GM12873 (cell line): ENCODE measurements at regions not wholly inside any gene's neighbourhood (a gene's known extent, or its start where the extent isn't known, plus 50 kb on each side); places are given as distances from the start of the nearest gene placed in this dataset.
A peak's percentile ranks its signal among the peaks of the same experiment; 100 is the strongest.

ENCODE experiments used
- TF ChIP-seq, protein P1 (sequence below): IDR thresholded peaks from 2 replicates; pipeline ENCODE4 v1.5.1; 2012; ENCODE audit warnings: low read depth, mild to moderate bottlenecking, moderate library complexity, low read length, control low read depth; ENCODE audit not compliant: insufficient read depth; ENCODE audit errors: missing control alignments

GRCh38 chr10:84766923-84767322, 438.5 kb downstream of the CCSER2 start:
- TF ChIP-seq, protein P1, sequence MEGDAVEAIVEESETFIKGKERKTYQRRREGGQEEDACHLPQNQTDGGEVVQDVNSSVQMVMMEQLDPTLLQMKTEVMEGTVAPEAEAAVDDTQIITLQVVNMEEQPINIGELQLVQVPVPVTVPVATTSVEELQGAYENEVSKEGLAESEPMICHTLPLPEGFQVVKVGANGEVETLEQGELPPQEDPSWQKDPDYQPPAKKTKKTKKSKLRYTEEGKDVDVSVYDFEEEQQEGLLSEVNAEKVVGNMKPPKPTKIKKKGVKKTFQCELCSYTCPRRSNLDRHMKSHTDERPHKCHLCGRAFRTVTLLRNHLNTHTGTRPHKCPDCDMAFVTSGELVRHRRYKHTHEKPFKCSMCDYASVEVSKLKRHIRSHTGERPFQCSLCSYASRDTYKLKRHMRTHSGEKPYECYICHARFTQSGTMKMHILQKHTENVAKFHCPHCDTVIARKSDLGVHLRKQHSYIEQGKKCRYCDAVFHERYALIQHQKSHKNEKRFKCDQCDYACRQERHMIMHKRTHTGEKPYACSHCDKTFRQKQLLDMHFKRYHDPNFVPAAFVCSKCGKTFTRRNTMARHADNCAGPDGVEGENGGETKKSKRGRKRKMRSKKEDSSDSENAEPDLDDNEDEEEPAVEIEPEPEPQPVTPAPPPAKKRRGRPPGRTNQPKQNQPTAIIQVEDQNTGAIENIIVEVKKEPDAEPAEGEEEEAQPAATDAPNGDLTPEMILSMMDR, result no peak

DNA sequence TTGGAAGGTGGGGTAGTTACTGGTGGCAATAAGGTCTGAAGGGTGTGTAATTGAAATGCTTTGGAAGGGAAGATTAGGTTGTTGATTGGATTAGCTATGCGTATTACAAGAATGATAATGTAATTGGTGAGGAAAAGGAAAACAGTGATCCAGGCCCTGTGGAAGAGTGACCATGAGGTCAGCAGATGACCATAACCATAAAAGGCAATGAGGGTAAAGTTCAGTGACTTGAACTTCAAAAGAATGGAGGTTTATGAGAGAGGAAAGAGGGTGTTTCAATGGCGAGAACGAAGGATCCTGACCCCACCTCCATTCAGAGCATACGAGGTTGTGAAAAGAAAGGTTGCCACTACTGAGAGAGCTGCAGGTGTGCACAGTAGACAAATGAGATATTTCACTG, 439.7 kb downstream of the CCSER2 start:
- TF ChIP-seq, protein P1, result no peak

- TF ChIP-seq, protein P1, result no peak
Observed at GRCh38 chr10:84770824-84771223, 442.4 kb downstream of the CCSER2 start.

DNA sequence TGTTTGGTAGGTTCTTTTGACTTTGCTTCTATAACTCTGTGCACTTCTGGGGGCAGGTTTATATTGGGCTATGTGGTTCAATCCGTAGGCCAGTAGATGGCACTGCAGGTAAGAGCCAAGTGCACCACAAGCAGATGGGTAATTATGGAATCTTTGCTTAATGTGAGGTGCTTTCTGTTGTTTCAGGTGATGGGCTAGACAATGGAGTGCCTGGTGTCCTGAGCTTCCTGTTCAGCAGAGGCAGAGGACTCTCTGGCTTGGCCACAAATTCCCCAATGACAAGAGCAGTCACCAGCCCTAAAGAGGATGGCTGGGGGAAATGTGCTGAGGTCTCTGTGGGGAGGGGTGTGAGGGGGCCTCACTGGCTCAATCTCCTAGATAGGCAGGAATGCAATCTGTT, 455.0 kb downstream of the CCSER2 start:
- TF ChIP-seq, protein P1, result peak; percentile 77

DNA sequence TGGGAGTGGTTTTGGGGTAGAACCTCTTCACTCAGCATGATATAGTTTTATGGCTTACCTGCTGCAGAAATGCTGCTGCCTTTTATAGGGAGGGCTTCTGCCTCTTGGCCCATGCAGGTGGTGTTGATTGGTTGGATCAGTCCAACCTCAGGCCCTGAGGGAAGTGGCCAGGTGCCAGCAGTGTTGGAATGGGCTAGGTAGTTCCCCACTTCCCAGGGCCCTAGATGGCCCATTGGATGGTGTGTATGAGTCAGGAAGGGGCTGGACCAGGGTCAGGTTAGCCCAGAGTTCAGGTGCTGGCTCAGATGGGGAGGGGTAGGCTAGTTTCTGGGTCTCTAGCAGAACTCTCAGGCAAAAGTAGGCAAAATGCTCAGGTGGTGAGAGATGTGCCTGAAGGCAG, 455.5 kb downstream of the CCSER2 start:
- TF ChIP-seq, protein P1, result no peak

DNA sequence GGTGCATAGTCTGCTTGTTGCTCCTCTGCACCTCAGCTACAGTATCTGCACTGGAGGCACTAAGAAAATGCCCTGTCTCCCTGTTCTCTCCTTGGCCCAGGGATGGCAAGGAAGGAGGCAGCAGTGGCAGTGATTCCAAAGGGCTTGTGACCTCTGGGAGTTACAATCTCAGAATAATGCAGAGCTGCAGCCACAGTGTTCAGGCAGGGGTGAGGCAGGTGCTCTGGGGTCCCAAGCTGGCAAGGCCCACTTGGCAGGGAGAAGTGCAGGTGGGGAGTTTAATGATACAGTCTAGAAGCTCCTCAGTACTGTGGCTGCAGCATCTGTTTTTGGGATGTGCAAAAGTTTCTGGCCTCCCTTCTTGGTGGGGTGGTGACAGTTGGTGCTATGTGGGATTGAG, 456.4 kb downstream of the CCSER2 start:
- TF ChIP-seq, protein P1, result no peak

DNA sequence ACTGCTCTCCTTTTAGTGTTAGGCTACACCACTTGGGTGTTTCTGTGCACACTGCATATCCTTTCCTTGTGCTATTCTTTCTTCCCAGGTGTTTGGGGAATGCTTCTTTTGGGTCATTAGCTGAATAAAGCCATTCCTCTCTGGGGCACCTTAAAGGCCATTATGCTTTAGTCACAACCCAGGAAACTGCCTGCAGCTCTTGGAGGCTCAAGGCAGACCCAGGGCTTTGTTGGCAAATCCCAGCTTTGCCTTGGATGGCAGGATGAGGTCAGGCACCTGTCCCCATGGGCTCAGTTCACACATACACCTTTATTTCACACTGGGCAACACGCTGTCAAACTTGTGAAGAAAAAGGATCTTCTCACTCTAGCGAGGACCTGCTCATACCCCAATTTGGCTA, 460.6 kb downstream of the CCSER2 start:
- TF ChIP-seq, protein P1, result no peak
